ENCODE measurements at regions not wholly inside any gene's neighbourhood (a gene's known extent, or its start where the extent isn't known, plus 50 kb on each side); places are given as distances from the start of the nearest gene placed in this dataset.

DNA sequence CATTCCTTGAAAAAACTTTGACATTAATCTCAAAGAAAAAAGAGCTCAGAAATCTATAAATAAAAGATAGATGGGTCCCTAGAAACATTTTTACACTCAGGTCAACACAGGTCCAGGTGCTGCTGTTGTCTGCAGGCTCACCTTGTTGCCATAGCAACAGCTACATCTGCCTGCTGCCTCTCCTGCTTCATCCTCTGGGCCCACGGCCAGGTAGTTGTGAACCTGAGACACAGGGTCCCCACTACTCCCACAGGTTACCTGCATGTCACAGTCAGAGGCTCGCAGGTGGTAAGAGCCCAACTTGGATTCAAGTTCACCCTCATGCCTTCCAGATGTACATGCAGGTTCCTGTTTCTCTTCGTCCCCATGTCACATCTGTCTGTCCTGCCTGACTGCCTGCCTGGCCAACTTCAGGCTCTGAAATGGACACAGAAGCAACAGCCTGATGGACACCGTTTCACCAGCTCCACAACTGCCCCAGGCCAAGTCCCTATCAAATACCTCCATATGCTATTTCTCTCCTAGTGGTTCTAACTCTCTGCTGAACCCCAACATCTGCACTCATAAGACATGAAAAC lies 88.3 kb upstream of the SALL3 start:
- H3K36me3 ChIP-seq (ENCODE audit: control insufficient read depth, insufficient read depth, low read length): no peaks in the 10 kb centered on the region
- H3K27me3 ChIP-seq (ENCODE audit: control insufficient read depth, insufficient read depth, low read length): peaks cover 6% of the 10 kb centered on the region
- H3K4me3 ChIP-seq (ENCODE audit: low read depth, low read length): no peak overlapping the region
- TF ChIP-seq, protein P1, sequence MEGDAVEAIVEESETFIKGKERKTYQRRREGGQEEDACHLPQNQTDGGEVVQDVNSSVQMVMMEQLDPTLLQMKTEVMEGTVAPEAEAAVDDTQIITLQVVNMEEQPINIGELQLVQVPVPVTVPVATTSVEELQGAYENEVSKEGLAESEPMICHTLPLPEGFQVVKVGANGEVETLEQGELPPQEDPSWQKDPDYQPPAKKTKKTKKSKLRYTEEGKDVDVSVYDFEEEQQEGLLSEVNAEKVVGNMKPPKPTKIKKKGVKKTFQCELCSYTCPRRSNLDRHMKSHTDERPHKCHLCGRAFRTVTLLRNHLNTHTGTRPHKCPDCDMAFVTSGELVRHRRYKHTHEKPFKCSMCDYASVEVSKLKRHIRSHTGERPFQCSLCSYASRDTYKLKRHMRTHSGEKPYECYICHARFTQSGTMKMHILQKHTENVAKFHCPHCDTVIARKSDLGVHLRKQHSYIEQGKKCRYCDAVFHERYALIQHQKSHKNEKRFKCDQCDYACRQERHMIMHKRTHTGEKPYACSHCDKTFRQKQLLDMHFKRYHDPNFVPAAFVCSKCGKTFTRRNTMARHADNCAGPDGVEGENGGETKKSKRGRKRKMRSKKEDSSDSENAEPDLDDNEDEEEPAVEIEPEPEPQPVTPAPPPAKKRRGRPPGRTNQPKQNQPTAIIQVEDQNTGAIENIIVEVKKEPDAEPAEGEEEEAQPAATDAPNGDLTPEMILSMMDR (IDR thresholded peaks at IDR 0.05; ENCODE audit: insufficient read depth, low read length, poor library complexity, severe bottlenecking): no peak
- no peak for DNase-seq (ENCODE audit: low read depth)

- peaks cover 6% of the 10 kb centered on the region for H3K27me3 ChIP-seq (ENCODE audit: control insufficient read depth, insufficient read depth, low read length)
- TF ChIP-seq, protein P1 (IDR thresholded peaks at IDR 0.05; ENCODE audit: insufficient read depth, low read length, poor library complexity, severe bottlenecking): no peak
- H3K36me3 ChIP-seq (ENCODE audit: control insufficient read depth, insufficient read depth, low read length): no peaks in the 10 kb centered on the region
These were observed 87.4 kb upstream of the SALL3 start for GRCh38 chr18:78892177-78892576.

DNA sequence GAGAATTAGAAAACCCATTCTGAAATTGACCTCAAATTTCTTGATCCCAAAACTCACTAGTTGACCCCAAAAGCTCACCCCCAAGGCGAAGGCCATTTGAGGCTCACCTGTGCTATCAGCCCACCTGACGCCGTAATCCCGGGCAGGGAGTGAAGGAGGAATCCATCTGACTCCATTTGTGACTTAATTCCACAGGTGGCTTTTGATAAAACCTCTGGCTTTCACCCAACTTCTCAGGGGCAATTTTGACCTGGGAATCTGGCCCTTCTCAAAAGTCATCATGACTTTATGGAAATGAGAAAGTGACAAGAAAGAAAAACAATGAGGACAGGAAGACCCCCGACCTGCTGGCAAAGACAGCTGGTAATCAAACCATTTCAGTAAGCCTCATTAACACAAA lies 86.9 kb upstream of the SALL3 start:
- H3K4me3 ChIP-seq (ENCODE audit: low read depth, low read length): no peak overlapping the region
- no peaks in the 10 kb centered on the region for H3K36me3 ChIP-seq (ENCODE audit: control insufficient read depth, insufficient read depth, low read length)
- TF ChIP-seq, protein P1 (IDR thresholded peaks at IDR 0.05; ENCODE audit: insufficient read depth, low read length, poor library complexity, severe bottlenecking): no peak
- peaks cover 6% of the 10 kb centered on the region for H3K27me3 ChIP-seq (ENCODE audit: control insufficient read depth, insufficient read depth, low read length)
- no peak for DNase-seq (ENCODE audit: low read depth)

More at GRCh38 chr18:78892177-78892576, 87.4 kb upstream of the SALL3 start:
- no peak for DNase-seq (ENCODE audit: low read depth)
- H3K4me3 ChIP-seq (ENCODE audit: low read depth, low read length): no peak overlapping the region

DNA sequence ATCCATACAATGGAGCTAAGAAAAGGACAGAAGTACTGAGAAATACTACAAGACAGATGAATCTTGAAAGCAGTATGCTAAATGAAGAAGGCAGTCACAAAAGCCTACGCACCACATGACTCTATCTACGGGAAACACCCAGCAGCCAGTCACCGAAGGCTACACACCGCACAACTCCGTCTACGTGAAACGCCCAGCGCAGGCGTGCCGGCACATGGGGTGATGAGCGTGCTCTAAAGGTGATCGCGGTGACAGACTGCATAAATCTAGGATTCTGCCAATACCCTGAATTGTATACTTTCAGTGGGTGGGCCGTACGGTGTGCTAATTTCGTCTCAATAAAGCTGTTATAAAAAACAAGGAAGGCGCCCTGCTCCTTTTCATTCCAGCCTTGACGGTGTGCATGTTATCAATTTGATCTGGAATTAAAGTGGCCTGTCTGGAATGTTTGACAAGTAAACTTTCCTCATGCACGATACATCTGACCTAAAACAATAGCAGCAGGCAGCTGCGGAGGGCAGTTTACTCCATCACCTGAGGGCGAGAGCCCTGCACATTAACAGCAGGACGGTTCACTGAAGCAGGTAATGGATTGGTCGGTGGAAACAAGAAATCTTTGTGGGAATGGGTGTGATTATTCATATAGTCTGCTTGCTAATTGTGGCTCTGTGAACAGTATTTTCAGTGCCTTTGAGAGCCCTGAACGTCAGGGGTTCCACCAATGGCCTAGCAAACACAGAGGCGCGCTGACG lies 86.2 kb upstream of the SALL3 start:
- Histone ChIP-seq H3K27me3 (ENCODE audit: control insufficient read depth, insufficient read depth, low read length) (peaks cover 6% of the 10 kb centered on the region), H3K36me3 (ENCODE audit: control insufficient read depth, insufficient read depth, low read length) (no peaks in the 10 kb centered on the region), H3K4me3 (ENCODE audit: low read depth, low read length) (no peak overlapping the region)
- TF ChIP-seq, protein P1 (IDR thresholded peaks at IDR 0.05; ENCODE audit: insufficient read depth, low read length, poor library complexity, severe bottlenecking): no peak
- DNase-seq (ENCODE audit: low read depth): no peak

- peaks cover 6% of the 10 kb centered on the region for H3K27me3 ChIP-seq (ENCODE audit: control insufficient read depth, insufficient read depth, low read length)
- DNase-seq (ENCODE audit: low read depth): no peak
- TF ChIP-seq, protein P1 (IDR thresholded peaks at IDR 0.05; ENCODE audit: insufficient read depth, low read length, poor library complexity, severe bottlenecking): no peak
- no peak overlapping the region for H3K4me3 ChIP-seq (ENCODE audit: low read depth, low read length)
- no peaks in the 10 kb centered on the region for H3K36me3 ChIP-seq (ENCODE audit: control insufficient read depth, insufficient read depth, low read length)
These were observed 85.6 kb upstream of the SALL3 start for GRCh38 chr18:78894033-78894305.
